C4-2B (cell line): ENCODE measurements at regions not wholly inside any gene's neighbourhood (a gene's known extent, or its start where the extent isn't known, plus 50 kb on each side); places are given as distances from the start of the nearest gene placed in this dataset.

ENCODE experiments used
- ZFX ChIP-seq: fragments of 450-650 bp; IDR thresholded peaks from 2 replicates; pipeline ENCODE4 v1.6.1; 2017
- TF ChIP-seq, protein P1 (sequence below): fragments of 450-650 bp; conservative IDR thresholded peaks from 2 replicates; pipeline ENCODE4 v1.5.1; 2017; ENCODE audit warnings: mild to moderate bottlenecking

DNA sequence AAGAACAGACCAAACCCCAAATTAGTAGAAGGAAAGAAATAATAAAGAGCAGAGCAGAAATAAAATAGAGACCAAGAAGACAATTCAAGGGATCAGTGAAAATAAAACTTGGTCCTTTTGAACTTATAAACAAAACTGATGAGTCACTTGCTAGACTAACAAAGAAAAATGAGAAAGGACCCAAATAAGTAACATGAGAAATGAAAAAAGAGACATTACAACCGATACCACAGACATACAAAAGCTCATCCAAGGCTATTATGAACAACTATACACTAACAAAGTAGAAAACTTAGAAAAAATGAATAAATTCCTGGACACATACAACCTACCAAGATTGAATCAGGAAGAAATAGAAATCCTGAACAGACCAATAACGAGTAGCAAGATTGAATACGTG lies 414.5 kb downstream of the HTR7 start:
- TF ChIP-seq, protein P1, sequence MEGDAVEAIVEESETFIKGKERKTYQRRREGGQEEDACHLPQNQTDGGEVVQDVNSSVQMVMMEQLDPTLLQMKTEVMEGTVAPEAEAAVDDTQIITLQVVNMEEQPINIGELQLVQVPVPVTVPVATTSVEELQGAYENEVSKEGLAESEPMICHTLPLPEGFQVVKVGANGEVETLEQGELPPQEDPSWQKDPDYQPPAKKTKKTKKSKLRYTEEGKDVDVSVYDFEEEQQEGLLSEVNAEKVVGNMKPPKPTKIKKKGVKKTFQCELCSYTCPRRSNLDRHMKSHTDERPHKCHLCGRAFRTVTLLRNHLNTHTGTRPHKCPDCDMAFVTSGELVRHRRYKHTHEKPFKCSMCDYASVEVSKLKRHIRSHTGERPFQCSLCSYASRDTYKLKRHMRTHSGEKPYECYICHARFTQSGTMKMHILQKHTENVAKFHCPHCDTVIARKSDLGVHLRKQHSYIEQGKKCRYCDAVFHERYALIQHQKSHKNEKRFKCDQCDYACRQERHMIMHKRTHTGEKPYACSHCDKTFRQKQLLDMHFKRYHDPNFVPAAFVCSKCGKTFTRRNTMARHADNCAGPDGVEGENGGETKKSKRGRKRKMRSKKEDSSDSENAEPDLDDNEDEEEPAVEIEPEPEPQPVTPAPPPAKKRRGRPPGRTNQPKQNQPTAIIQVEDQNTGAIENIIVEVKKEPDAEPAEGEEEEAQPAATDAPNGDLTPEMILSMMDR: no peak
- TF ChIP-seq ZFX: no peak
